K562 (cell line): ENCODE measurements at regions not wholly inside any gene's neighbourhood (a gene's known extent, or its start where the extent isn't known, plus 50 kb on each side); places are given as distances from the start of the nearest gene placed in this dataset.

ENCODE experiments used
- ATAC-seq: fragments of 200-7000 bp; cut with Tn5 transposase; 3 replicates; pipeline ENCODE4 v1.9.1; 2020; ENCODE audit warnings: moderate library complexity
- BruUV-seq: library from RNA; stranded (reverse); fragments of 400-500 nt; replicated peaks from 2 replicates; lab custom pipeline; 2021; lab: Mats Ljungman, UMichigan
- CTCF ChIA-PET: fragments of 300-600 bp; formaldehyde crosslinking; extraction: SDS; loops from one replicate; lab custom pipeline; 2021; ENCODE audit warnings: low intra/inter-chr PET ratio; lab: Yijun Ruan, JAX
- POLR2A ChIA-PET: fragments of 300-600, 350-650 bp; sonication (Branson Sonifier 250); formaldehyde crosslinking; extraction: SDS; loops from one replicate; lab custom pipeline; 2021; ENCODE audit warnings: antibody characterized with exemption, inconsistent platforms; lab: Yijun Ruan, JAX
- DNase-seq, 4 experiments: peaks; one replicate each; pipeline versions ENCODE4 v3.0.0 to v3.0.0-alpha.2; 2011 to 2018; ENCODE audit warnings: low spot score in 3 of 4, mixed read lengths in 3 of 4; ENCODE audit errors: extremely low read depth in 1 of 4
- FAIRE-seq: peaks from 2 replicates; lab custom pipeline; 2011; peaks lifted over from hg19 to GRCh38; lab: Jason Lieb, UNC
- H2AFZ ChIP-seq: 2 replicates; pipeline ENCODE4 v1.6.0; 2011; ENCODE audit warnings: low read depth, low read length, control low read depth, inconsistent platforms
- H3K27ac ChIP-seq: fragments of 200-600 bp; 3 replicates; pipeline ENCODE4 v1.8.0; 2011; ENCODE audit warnings: low read depth, mild to moderate bottlenecking, control low read depth, inconsistent platforms, low read length, moderate library complexity, mixed read lengths; ENCODE audit errors: extremely low read depth
- H3K27me3 ChIP-seq, 2 experiments: fragments of 300-600 bp in 1 of 2; 2 replicates in 1 of 2; 3 replicates in 1 of 2; pipeline versions ENCODE4 v1.6.0 to v1.8.0; 2011; ENCODE audit warnings: inconsistent platforms in 2 of 2, low read length in 2 of 2, mild to moderate bottlenecking in 1 of 2, mixed read lengths in 1 of 2, moderate library complexity in 1 of 2; ENCODE audit not compliant: control insufficient read depth in 2 of 2, insufficient read depth in 2 of 2
- H3K36me3 ChIP-seq: fragments of 300-600 bp; 3 replicates; pipeline ENCODE4 v1.8.0; 2011; ENCODE audit warnings: mild to moderate bottlenecking, low read length, inconsistent platforms; ENCODE audit not compliant: control insufficient read depth, insufficient read depth
- H3K4me1 ChIP-seq, 2 experiments: fragments of 200-600 bp in 1 of 2; replicated peaks in 1 of 2; 2 replicates in 1 of 2; 3 replicates in 1 of 2; pipeline versions ENCODE4 v1.5.1 to v1.8.0; 2011; ENCODE audit warnings: inconsistent platforms in 2 of 2, low read length in 2 of 2, mild to moderate bottlenecking in 1 of 2, mixed read lengths in 1 of 2, moderate library complexity in 1 of 2; ENCODE audit not compliant: control insufficient read depth in 2 of 2, insufficient read depth in 2 of 2
- H3K4me2 ChIP-seq: 2 replicates; pipeline ENCODE4 v1.6.1; 2011; ENCODE audit warnings: low read length, control low read depth, inconsistent platforms, mixed read lengths; ENCODE audit not compliant: insufficient read depth
- H3K4me3 ChIP-seq: fragments of 200-600 bp; sonication (generic), shearing (Covaris generic); 2 replicates; pipeline ENCODE4 v1.5.1; 2016; ENCODE audit warnings: control low read depth, inconsistent platforms
- H3K79me2 ChIP-seq: fragments of 200-600 bp; 3 replicates; pipeline ENCODE4 v1.8.0; 2011; ENCODE audit warnings: low read length, inconsistent platforms; ENCODE audit not compliant: control insufficient read depth, insufficient read depth
- H3K9ac ChIP-seq, 2 experiments: 2 replicates each; pipeline versions ENCODE4 v1.6.0 to v1.6.1; 2011; ENCODE audit warnings: low read depth in 2 of 2, low read length in 2 of 2, control low read depth in 1 of 2, inconsistent platforms in 1 of 2, mild to moderate bottlenecking in 1 of 2, mixed read lengths in 1 of 2; ENCODE audit not compliant: insufficient read depth in 1 of 2
- H3K9me1 ChIP-seq: one replicate; pipeline ENCODE4 v1.6.0; 2011; ENCODE audit warnings: inconsistent platforms, mild to moderate bottlenecking, low read length, moderate library complexity; ENCODE audit not compliant: control insufficient read depth, insufficient read depth
- H3K9me3 ChIP-seq: replicated peaks from 2 replicates; pipeline ENCODE4 v1.5.1; 2011; ENCODE audit warnings: low read depth, low read length, inconsistent platforms; ENCODE audit not compliant: control insufficient read depth, insufficient read depth
- H4K20me1 ChIP-seq: replicated peaks from 2 replicates; pipeline ENCODE4 v1.6.1; 2011; ENCODE audit warnings: low read length, inconsistent platforms, mixed read lengths; ENCODE audit not compliant: control insufficient read depth, insufficient read depth
- BMI1 ChIP-seq: fragments of 150-350 bp; IDR thresholded peaks from 2 replicates; pipeline ENCODE4 v1.6.1; 2014; ENCODE audit warnings: low read length
- GATA2 ChIP-seq: sonication (generic); formaldehyde crosslinking; IDR thresholded peaks from 2 replicates; pipeline ENCODE4 v1.4.0; 2020; ENCODE audit warnings: mild to moderate bottlenecking, missing genetic modification reagents
- HDAC1 ChIP-seq, 2 experiments: fragments of 450-650 bp; IDR thresholded peaks; 2 replicates each; pipeline ENCODE4 v1.6.1; 2016 to 2017; ENCODE audit warnings: inconsistent platforms in 1 of 2, mild to moderate bottlenecking in 1 of 2, moderate library complexity in 1 of 2
- HEY1 ChIP-seq: fragments of 250-450 bp; sonication (Bioruptor Pico); IDR thresholded peaks from 2 replicates; pipeline ENCODE4 v1.5.0; 2020; ENCODE audit warnings: mild to moderate bottlenecking, moderate library complexity, borderline replicate concordance
- NFATC3 ChIP-seq: fragments of 450-650 bp; IDR thresholded peaks from 2 replicates; pipeline ENCODE4 v1.6.1; 2017; ENCODE audit warnings: mild to moderate bottlenecking
- NR2F6 ChIP-seq: fragments of 450-650 bp; formaldehyde crosslinking; IDR thresholded peaks from 2 replicates; pipeline ENCODE4 v1.4.0; 2020; ENCODE audit warnings: mild to moderate bottlenecking
- NR3C1 ChIP-seq: sonication (generic); formaldehyde crosslinking; IDR thresholded peaks from 2 replicates; pipeline ENCODE4 v1.8.1; 2022; ENCODE audit warnings: missing genetic modification reagents
- PHB ChIP-seq: fragments of 250-450 bp; sonication (Bioruptor Pico); IDR thresholded peaks from 2 replicates; pipeline ENCODE4 v1.5.0; 2021
- PRPF4 ChIP-seq: fragments of 200-400 bp; formaldehyde crosslinking; IDR thresholded peaks from one replicate; pipeline ENCODE4 v1.6.1; 2017; ENCODE audit warnings: low read length, low read depth, mild to moderate bottlenecking; ENCODE audit not compliant: insufficient read depth, poor library complexity, severe bottlenecking
- RNF2 ChIP-seq: sonication (generic); IDR thresholded peaks from 2 replicates; pipeline ENCODE4 v1.6.1; 2016
- SLC30A9 ChIP-seq: fragments of 250-450 bp; sonication (Bioruptor Pico); IDR thresholded peaks from 2 replicates; pipeline ENCODE4 v1.8.0; 2022; ENCODE audit warnings: mild to moderate bottlenecking, moderate library complexity
- SRSF1 ChIP-seq: fragments of 200-400 bp; formaldehyde crosslinking; IDR thresholded peaks from 2 replicates; pipeline ENCODE4 v1.6.1; 2017; ENCODE audit warnings: mild to moderate bottlenecking, low read depth, low read length, moderate library complexity
- SUPT5H ChIP-seq: fragments of 450-650 bp; IDR thresholded peaks from 2 replicates; pipeline ENCODE4 v1.6.1; 2016
- ZBTB8A ChIP-seq: fragments of 450-650 bp; IDR thresholded peaks from 2 replicates; pipeline ENCODE4 v1.6.1; 2018; ENCODE audit warnings: mild to moderate bottlenecking, moderate library complexity; ENCODE audit not compliant: partially characterized antibody
- ZNF408 ChIP-seq: fragments of 250-450 bp; sonication (Bioruptor Pico); IDR thresholded peaks from 2 replicates; pipeline ENCODE4 v1.4.0; 2020; ENCODE audit warnings: low read depth, mild to moderate bottlenecking, moderate library complexity
- ZNF77 ChIP-seq: fragments of 250-450 bp; sonication (Bioruptor Pico); IDR thresholded peaks from 2 replicates; pipeline ENCODE4 v1.5.0; 2020
- ZSCAN29 ChIP-seq: fragments of 450-650 bp; IDR thresholded peaks from 2 replicates; pipeline ENCODE4 v1.6.1; 2017
- WGBS: fragments of 100-300 bp; shearing (Covaris generic); methylation state at CpG from one replicate; pipeline ENCODE4 v1.1.6; 2016; ENCODE audit warnings: low coverage, mixed read lengths; ENCODE audit not compliant: insufficient coverage; ENCODE audit errors: missing lambda C conversion rate; 5-methylcytosine and 5-hydroxymethylcytosine counted together
- in situ Hi-C: fragments of 300-500 bp; cut with MboI; formaldehyde crosslinking; loops from 4 replicates; pipeline ENCODE4 v1.15.0; 2018; ENCODE audit warnings: inconsistent platforms, mixed read lengths
- intact Hi-C: fragments of 100-400 bp; cut with micrococcal nuclease; formaldehyde crosslinking; loops from 2 replicates; pipeline ENCODE4 v1.14.2; 2022
- TF ChIP-seq, protein P1 (sequence below): sonication (generic); formaldehyde crosslinking; IDR thresholded peaks from 2 replicates; pipeline ENCODE4 v1.8.1; 2023; ENCODE audit warnings: mild to moderate bottlenecking, missing genetic modification reagents
- TF ChIP-seq, protein P2 (sequence below): fragments of 250-450 bp; sonication (Bioruptor Pico); IDR thresholded peaks from 2 replicates; pipeline ENCODE4 v1.8.0; 2021; ENCODE audit warnings: moderate library complexity, mild to moderate bottlenecking, inconsistent platforms
- TF ChIP-seq, protein P3 (sequence below): fragments of 450-650 bp; formaldehyde crosslinking; IDR thresholded peaks from 2 replicates; pipeline ENCODE4 v1.4.0; 2020; ENCODE audit warnings: mild to moderate bottlenecking, moderate library complexity

DNA sequence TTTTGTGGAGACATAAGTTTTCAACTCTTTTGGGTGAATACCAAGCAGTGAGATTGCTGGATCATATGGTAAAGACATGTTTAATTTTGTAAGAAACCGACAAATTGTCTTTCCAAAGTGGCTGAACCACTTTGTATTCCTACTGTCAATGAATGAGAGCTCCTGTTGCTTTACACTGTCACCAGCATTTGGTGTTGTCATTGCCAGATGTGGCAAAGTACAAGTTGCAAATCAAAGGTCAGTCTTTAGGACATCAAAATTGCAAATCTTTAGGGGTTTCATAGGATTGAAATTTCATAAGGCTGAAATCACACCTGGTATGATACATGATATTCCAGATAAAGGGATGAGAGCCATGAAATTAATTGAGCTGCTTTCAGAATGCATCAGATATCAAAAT lies 67.7 kb upstream of the ELOVL6 start:
- ATAC-seq, result no peak
- in situ Hi-C loops, result no loop called here
- POLR2A ChIA-PET, result interaction anchor here (1.0 kb wide), 1 partner anchor 9 kb away, joined by 3 read pairs; no protein-coding TSS in a partner anchor

More for the DNA sequence above, 67.7 kb upstream of the ELOVL6 start:
- Histone ChIP-seq H3K4me1 (no peaks in the 10 kb centered on the region), H3K9ac (no peak overlapping the region), H2AFZ (no peak overlapping the region), H3K79me2 (no peaks in the 10 kb centered on the region), H3K4me3 (no peak overlapping the region), H3K36me3 (no peaks in the 10 kb centered on the region), H3K9me1 (no peaks in the 10 kb centered on the region), H3K27me3 (no peaks in the 10 kb centered on the region), H4K20me1 (no peaks in the 10 kb centered on the region), H3K27ac (no peak overlapping the region), H3K9me3 (no peaks in the 10 kb centered on the region), H3K4me2 (no peak overlapping the region)
- BruUV-seq, result no TSS peak
- no peak for DNase-seq
- no peak for FAIRE-seq
- WGBS, result 0% methylated on average over 1 of the region's 1 CpG
- no peak for TF ChIP-seq NFATC3
- TF ChIP-seq, protein P1, sequence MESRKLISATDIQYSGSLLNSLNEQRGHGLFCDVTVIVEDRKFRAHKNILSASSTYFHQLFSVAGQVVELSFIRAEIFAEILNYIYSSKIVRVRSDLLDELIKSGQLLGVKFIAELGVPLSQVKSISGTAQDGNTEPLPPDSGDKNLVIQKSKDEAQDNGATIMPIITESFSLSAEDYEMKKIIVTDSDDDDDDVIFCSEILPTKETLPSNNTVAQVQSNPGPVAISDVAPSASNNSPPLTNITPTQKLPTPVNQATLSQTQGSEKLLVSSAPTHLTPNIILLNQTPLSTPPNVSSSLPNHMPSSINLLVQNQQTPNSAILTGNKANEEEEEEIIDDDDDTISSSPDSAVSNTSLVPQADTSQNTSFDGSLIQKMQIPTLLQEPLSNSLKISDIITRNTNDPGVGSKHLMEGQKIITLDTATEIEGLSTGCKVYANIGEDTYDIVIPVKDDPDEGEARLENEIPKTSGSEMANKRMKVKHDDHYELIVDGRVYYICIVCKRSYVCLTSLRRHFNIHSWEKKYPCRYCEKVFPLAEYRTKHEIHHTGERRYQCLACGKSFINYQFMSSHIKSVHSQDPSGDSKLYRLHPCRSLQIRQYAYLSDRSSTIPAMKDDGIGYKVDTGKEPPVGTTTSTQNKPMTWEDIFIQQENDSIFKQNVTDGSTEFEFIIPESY (CRISPR knock-in tag), result no peak
- TF ChIP-seq NR2F6 (CRISPR knock-in tag), result no peak
- TF ChIP-seq HDAC1 (IDR thresholded peaks at IDR 0.05), result no peak
- no peak for TF ChIP-seq PRPF4
- TF ChIP-seq HEY1 (CRISPR knock-in tag), result no peak
- TF ChIP-seq, protein P2, sequence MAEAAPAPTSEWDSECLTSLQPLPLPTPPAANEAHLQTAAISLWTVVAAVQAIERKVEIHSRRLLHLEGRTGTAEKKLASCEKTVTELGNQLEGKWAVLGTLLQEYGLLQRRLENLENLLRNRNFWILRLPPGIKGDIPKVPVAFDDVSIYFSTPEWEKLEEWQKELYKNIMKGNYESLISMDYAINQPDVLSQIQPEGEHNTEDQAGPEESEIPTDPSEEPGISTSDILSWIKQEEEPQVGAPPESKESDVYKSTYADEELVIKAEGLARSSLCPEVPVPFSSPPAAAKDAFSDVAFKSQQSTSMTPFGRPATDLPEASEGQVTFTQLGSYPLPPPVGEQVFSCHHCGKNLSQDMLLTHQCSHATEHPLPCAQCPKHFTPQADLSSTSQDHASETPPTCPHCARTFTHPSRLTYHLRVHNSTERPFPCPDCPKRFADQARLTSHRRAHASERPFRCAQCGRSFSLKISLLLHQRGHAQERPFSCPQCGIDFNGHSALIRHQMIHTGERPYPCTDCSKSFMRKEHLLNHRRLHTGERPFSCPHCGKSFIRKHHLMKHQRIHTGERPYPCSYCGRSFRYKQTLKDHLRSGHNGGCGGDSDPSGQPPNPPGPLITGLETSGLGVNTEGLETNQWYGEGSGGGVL (CRISPR knock-in tag), result no peak
- TF ChIP-seq ZNF408 (CRISPR knock-in tag), result no peak
- TF ChIP-seq PHB (CRISPR knock-in tag), result no peak
- TF ChIP-seq BMI1, result no peak
- no peak for TF ChIP-seq SLC30A9 (CRISPR knock-in tag)
- TF ChIP-seq RNF2, result no peak
- no peak for TF ChIP-seq GATA2
- TF ChIP-seq ZSCAN29, result no peak
- no peak for TF ChIP-seq SRSF1
- TF ChIP-seq NR3C1 (CRISPR knock-in tag), result no peak
- TF ChIP-seq SUPT5H, result no peak
- TF ChIP-seq ZBTB8A, result no peak
- no peak for TF ChIP-seq ZNF77
- TF ChIP-seq, protein P3, sequence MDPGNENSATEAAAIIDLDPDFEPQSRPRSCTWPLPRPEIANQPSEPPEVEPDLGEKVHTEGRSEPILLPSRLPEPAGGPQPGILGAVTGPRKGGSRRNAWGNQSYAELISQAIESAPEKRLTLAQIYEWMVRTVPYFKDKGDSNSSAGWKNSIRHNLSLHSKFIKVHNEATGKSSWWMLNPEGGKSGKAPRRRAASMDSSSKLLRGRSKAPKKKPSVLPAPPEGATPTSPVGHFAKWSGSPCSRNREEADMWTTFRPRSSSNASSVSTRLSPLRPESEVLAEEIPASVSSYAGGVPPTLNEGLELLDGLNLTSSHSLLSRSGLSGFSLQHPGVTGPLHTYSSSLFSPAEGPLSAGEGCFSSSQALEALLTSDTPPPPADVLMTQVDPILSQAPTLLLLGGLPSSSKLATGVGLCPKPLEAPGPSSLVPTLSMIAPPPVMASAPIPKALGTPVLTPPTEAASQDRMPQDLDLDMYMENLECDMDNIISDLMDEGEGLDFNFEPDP (CRISPR knock-in tag), result no peak
- intact Hi-C loops, result no loop called here
- CTCF ChIA-PET, result no interaction called here
